HG03135 (cell line): ENCODE measurements at regions not wholly inside any gene's neighbourhood (a gene's known extent, or its start where the extent isn't known, plus 50 kb on each side); places are given as distances from the start of the nearest gene placed in this dataset.

Source experiments
- ATAC-seq: cut with Tn5 transposase; IDR thresholded peaks from one replicate; pipeline ENCODE4 v1.9.1; 2021; ENCODE audit warnings: mild to moderate bottlenecking, moderate library complexity; ENCODE audit not compliant: unreplicated experiment

DNA sequence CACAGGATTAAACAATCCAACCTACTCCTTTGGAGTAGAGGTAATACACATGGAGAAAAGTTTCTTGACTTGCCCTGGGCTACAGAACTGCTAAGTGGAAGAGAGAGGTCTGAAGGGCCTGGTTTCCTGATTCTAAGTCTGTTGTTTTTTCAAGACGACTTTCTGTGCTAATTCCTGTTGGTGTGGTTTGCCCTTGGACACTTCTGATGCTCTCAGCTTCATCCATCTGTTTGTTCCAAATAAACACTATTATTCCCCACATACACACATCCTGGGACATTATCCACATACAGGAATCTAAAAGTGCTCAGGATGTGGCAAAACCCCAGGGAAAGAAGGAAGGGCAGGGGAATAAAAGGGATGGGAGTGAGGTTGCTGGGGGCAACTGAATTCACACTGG lies 393.5 kb upstream of the TBL1XR1 start:
- ATAC-seq: no peak

DNA sequence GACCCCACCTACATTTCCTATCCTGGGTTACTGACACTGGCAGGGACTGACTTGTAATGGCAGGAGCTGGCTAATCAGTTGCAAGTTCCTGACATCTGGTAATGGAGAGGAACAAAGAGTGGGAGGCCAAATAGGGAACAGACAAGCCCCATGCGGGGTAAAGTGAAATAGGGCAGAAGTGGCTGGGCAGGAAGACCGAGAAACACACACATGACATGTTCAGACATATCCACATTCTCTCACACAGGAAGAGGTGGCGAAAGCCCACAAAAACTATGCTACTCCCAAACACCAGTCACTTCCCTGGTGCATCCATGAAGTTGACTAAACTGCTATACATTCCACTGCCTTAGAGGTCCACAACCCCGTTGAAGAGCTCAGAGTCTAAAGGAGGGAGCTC lies 394.1 kb upstream of the TBL1XR1 start:
- peak; percentile 54 for ATAC-seq

DNA sequence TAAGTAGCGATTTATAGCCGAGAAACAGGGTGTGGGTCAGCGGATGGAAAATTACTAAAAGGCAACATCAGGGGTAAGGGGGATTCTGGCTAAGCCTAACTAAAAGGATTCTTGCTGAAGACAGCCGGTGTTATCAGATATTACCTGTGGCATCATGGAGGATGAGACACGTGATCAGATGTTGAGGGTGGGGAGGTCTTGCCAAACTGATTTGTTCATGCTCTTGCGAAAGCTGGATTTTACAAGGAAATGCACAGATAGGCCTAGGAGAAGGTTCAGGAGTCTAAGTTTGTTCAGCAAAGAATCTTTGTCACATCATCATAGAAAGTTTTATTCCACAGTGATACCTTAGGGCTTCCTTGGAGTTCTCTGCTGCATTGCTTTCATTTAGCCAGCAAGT lies 396.8 kb upstream of the TBL1XR1 start:
- no peak for ATAC-seq

DNA sequence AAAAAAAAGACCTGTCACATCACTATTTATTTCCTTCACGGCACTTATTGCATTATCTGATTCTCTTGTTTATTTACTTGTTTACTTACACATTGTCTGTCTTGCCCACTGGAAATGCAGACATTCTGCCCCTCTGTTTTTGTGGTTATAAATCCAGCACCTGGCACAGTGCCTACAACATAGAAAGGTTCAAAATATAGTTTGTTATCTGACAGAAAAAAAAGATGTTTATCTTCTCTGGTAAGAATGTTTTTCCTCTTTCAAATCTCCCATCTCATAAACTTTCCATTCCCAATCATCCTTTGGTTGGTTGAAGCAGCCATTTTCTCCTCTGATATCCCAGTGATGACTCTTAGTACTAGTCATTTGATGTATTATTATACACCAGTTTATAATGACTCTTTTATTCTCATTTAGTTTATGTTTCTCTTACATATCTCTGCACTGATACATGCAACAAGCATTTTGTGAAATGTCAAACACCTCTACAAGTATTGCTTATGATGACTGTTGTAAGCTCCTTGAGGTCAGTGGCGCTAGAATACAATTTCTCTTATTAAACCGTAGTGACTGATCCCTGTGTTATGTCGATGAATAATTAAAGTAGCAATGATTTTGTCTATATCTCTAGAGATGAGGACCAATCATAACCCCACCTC lies 398.4 kb upstream of the TBL1XR1 start:
- no peak for ATAC-seq

DNA sequence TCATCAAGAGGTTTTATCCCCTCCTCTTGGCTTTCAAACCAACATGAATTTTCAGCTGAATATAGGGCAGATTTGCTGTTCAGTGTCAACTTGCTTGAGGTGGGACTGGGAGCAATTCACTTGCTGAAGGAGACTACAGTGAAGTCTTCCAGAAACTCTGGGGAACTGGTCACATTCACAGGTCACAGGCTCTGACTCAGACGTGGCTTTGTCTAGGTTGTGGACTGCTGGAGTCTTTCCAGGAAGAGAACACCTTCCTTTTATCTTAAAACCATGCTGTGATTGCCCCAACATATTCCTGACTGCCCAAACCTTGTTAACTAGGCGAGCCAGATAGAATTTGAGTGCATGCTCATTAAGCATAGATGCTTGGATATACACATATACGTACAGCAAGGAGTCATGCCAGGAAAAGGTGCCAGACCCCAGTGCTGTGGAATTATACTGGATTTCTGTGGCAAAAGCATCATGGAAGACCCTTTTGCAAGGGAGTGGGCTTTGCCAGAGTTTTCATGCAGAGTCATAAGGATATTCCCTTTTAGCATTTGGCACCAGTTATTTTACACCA lies 399.1 kb upstream of the TBL1XR1 start:
- ATAC-seq: no peak

DNA sequence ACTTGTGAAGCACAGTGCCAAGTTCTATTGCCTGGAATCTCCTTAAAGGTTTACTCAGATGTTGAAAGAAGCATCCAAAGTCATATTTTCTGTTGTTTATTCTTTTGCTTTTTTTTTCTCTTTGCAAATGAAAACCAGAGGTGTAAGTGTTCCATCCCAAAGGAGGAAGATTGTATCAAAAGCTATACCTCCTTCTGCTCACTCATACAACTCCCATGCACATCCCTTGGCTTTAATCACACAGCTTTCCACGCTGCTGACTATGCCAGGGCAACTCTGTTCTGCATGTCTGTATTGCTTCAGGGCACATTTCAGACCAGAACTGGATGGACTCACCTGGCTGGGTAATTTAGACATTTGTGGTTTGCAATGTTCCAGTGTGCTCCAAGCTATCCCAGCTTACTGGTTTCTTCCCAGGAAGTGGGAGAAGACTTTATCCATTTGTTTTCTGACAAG lies 399.6 kb upstream of the TBL1XR1 start:
- no peak for ATAC-seq

DNA sequence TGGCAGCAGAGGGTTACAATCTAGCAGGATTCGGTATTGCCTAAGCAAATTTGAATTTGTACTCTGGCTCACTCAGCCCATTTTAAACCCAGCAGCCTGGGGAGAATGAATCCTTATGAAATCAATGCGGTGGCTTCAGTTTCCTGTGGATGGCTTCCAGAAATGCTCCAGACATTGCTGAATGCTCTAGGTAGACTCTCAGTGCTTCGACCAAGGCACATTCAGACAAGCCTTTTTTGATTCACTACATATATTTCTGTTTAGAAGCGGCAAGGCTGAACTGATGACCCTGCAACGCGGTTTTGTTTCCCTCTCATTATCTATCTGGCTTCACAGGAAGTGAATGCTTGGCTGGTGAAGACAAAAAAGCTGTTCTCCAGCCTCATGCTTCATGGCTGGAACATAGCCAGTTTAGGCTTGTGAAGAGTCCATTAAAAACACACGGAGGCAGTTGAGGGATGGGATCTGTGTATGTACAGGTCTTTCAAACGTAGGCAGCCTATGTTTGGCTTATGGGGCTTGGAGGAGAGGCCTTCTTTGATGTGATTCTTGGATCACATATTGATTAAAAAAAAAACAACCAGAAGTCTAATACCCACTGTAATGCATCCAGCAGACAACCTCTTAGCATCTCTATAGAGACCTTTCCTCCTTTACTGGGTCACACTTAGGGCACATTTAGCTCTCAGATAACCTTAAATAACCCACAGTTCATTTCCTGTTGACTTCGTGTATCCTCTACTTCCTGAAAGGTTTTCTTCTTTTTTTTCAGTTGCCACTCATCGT lies 400.2 kb upstream of the TBL1XR1 start:
- peak; percentile 74 for ATAC-seq

DNA sequence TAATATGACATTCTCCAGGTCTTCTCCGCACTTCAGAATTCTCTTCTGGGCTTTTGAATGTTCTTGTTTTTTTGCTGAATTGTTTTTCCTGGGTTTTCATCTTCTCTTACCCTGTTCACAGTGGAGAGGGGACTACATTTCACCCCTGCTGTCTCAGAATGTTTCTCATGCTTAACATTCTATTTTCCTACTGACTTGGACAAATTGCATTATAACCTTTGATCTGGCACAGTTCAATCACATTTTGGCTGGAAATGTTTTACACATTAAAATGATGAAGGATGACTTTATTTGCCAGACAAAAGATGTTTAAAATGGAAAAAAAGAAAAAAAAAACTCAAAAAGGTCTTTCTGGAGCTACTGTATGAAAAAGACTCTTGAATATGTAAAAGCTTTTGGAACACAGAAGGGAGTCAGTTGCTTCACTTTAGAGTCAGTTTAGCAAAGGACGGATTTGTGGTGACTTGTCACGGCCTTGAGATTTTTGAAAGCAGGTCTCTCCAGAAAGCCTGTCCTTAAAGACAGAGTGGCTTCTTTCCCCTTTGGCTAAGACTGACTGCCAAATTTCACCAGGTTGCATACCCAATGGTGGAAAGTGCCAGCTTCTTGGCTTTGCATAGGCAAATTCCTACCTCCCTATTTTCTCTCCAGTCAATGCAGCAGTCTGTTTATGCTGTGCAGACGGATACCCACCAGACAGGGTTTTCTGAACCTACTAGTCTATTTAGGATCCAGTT lies 401.0 kb upstream of the TBL1XR1 start:
- ATAC-seq: no peak

DNA sequence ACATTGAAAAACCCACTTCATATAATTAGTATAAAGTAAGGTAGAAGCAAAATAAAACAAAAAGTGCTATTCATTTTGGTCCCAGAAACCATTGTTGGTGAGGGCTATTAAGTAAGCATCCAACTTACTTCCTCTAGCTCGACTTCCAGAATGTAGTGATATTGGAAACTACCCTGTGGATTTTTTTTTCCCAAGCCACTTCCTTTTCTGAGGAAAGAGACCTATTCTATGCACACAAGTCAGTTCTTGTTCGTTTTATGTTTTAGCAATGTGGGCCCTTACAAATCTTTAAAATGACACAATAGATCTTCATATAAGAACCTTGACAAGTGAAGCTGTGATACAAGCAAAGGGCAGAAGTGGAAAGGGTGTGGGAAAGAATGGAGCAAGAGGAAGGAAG lies 402.0 kb upstream of the TBL1XR1 start:
- ATAC-seq: no peak

DNA sequence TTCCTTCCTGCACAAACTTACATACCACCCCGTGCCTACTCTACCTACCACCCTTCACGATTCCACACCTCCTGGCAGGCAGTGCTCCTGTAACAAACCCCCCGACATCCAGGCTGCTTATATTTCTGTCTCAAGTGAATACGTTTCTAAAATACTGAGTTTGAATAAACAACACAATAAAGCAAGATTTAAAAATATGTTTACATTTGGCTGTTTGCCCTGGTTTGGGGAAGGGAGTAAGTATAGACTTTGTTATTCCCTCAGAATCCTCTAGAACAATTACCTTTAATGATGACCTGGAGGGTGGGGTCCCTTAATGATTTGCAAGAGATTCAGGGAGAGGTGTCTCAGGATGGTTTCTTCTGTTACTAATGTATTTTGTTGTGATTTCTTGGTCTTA lies 402.6 kb upstream of the TBL1XR1 start:
- ATAC-seq: no peak

DNA sequence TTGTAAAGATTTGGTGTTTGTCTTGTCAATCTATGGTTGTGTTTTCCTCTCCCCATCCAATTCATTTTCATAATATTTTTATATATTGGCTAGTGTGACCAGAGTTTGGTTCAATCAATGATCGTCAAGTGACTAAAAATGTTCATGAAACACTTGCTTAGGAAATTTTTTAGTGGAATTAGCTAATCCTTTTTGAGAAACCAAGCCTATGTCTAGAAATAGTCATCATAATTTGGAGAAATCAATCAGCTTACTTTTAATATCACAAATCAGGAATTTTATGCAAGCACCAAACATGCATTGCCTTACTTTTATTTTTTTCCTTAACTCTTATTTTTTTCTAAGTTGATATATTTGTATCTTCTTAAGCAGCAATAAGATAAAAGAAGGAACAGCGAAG lies 403.1 kb upstream of the TBL1XR1 start:
- no peak for ATAC-seq

DNA sequence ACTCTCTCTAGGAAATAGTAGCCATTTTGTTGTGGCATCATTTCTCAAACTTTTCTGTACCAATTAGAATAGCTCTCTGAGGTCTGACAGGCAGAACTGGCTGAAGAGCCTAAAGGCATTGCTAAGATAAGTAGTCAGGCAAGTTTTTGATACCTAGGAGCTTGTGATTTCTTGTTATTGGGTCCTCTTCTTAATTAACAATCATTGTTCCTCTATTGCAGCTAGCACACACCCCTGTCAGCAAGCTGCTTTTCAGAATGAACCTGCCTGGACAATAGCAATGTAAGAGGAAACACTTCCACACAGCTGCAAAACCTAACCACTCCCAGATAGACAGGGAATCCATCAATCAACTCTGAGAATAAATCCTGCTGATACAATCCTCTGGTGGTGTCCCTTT lies 403.9 kb upstream of the TBL1XR1 start:
- ATAC-seq: no peak

DNA sequence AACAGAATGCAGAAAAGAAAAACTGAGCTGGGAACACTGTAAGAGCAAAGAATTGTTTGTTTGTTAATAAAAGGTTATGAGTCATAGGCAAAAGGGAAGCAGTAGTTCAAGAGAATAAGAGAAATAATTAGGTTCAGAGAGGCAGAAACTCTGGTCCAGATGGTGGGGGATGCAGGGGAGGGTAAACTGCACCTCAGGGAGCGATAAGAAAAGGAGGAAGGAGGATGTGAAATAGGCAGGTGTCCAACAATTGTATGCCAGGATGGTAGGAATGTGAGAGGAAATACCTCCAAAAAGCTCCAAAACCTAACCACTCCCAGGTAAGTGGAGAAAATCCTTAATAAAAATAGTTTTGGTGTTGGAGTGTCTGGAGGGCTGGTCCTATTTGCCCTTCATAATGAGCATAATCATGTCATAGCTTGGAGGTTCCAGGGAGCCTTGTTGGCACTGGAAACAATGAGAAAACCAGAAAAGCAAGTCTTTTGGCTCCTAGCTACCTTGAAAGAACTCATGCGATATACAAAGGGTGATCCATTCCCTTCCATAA lies 405.4 kb upstream of the TBL1XR1 start:
- ATAC-seq: no peak

DNA sequence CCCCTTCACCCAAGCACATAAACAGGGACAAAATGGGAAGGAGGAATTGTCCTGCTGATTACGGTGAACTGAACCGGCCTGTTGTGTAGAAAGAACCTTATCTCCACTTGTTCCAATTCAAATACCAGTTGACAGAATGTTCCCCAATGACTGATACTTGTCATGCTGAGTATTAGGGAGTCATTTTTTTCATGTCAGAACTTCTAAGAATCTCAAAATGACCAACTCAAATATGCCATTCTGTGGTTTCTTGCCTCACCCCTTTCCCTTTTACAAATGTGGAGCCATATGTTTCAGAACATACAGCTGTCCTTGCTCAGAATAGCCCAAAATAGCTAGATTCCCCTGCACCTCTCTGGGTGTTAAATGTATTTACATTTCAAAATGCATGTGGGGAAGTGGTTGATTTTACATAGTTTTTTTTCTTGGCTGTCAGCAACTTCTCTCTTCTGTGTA lies 405.9 kb upstream of the TBL1XR1 start:
- ATAC-seq: no peak

DNA sequence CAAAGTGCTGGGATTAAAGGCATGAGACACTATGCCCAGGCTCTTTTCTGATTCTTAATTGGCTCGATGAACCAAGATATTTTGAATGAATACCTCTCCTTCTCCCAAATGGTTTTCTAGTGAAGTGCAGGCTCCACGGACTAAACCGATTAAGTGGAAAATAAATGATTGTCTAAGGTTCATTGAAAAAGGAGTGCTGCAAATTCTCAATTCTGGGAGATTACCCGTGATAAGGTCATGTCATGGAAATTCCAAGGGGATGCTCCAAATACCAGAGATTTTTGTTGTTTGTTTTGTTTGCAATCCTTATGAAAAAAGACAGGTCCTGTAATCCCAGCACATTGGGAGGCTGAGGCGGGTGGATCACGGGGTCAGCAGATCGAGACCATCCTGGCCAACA lies 406.9 kb upstream of the TBL1XR1 start:
- no peak for ATAC-seq

DNA sequence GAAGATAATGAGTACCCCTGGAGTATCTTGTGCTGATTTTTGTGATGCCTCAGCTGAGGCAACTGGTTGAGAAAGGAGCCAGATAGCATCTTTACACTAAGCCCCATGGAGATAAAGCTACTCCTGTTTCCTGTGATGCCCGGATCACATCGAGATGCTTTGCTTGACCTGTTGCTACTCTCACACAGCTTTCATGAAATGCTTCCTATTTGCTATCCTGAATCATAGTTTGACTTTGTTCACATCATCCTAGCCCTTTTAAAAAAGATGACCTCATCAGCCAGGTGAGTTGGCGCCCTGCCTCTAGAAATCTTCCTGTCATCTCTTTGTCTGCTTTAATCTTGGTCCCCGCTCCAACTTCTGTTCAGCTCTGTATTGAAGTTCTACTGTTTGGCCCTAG lies 409.6 kb upstream of the TBL1XR1 start:
- ATAC-seq: no peak

DNA sequence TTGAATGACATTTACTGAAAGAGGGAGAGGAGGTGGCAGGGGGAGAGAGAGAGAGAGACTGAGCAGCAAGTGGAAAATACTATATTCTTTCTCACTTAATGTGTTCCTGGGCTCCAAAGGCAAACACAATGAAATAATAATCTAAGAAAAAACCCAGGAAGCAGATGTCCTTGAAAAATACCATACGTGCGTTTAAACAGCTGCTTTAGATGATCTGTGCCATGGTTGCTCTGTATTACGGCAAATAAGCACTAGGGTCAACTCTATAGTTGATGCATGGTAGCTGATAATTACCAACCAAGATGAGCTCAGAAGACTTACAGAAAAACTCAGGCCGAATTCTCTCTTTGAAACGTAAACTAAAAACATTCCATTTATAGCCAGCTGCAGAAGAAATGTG lies 410.3 kb upstream of the TBL1XR1 start:
- ATAC-seq: no peak

DNA sequence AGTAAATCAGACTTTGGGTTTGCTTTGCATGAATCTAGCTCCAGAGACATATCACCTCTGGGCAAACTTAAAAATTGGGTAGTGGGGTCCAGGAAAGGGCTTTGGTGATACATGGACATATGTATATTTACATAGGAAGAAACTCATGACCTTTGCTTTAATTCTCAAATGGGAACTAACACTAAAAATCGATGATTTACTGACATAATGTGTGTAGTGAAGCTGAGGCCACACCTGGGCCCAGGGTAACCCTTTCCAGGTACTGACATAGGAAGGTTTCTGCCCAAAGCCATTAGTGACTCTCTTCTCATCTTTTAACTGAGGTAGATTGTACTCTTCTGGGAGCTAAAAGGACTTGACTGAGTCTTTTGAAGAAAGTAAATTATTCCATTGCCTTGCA lies 411.2 kb upstream of the TBL1XR1 start:
- no peak for ATAC-seq

DNA sequence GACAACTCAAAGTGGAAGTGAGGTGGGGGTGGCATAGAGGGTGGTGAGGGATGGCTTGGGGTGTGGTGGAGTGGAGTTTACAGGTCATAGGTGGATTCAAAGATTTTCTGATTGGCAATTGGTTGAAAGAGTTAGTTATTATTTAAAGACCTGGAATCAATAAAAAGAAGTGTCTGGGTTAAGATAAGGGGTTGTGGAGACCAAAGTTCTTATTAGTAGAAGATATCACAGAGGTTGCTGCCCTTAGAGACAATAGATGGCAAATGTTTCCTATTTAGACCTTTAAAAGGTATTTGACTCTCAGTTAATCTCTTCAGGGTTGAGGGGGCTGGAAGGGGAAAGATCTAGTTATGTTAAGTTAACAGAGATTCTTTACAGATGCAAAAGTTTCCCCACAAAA lies 412.3 kb upstream of the TBL1XR1 start:
- ATAC-seq: no peak

DNA sequence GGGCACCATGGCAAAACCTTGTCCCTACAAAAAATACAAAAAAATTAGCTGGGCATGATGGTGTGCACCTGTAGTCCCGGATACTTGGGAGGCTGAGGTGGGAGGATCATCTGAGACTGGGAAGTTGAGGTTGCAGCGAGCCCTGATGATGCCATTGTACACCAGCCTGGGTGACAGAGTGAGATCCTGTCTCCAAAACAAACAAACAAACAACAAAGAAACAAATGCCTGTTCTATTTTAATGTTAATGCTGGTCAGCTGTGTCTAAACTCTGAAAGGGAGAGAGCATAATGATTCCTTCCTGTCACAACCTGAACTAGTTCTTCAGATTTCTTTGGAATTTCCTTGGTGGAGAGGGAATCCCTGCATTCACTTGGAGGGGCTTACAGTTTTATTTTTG lies 413.0 kb upstream of the TBL1XR1 start:
- ATAC-seq: no peak
